Trophoblast cell (in vitro differentiated cells and primary cell): ENCODE measurements at regions not wholly inside any gene's neighbourhood (a gene's known extent, or its start where the extent isn't known, plus 50 kb on each side); places are given as distances from the start of the nearest gene placed in this dataset.

Source experiments
- DNase-seq, 2 donors: peaks; one replicate each; pipeline ENCODE4 v3.0.0-alpha.2; 2016
- H2AFZ ChIP-seq: 2 replicates; pipeline ENCODE4 v1.6.1; 2013; ENCODE audit warnings: low read length, moderate library complexity, mild to moderate bottlenecking; ENCODE audit not compliant: insufficient read depth, poor library complexity
- H2AK5ac ChIP-seq: 2 replicates; pipeline ENCODE4 v1.6.1; 2013; ENCODE audit warnings: mild to moderate bottlenecking, low read length
- H2BK120ac ChIP-seq: 2 replicates; pipeline ENCODE4 v1.6.1; 2013; ENCODE audit warnings: low read length, mild to moderate bottlenecking, moderate library complexity; ENCODE audit not compliant: insufficient read depth, poor library complexity
- H2BK12ac ChIP-seq: 2 replicates; pipeline ENCODE4 v1.6.1; 2013; ENCODE audit warnings: mild to moderate bottlenecking, low read length, moderate library complexity
- H2BK5ac ChIP-seq: 2 replicates; pipeline ENCODE4 v1.6.1; 2013; ENCODE audit warnings: low read length, low read depth, moderate library complexity, mild to moderate bottlenecking; ENCODE audit not compliant: poor library complexity
- H3K14ac ChIP-seq: 2 replicates; pipeline ENCODE4 v1.6.1; 2013; ENCODE audit warnings: mild to moderate bottlenecking, low read length
- H3K18ac ChIP-seq: 2 replicates; pipeline ENCODE4 v1.6.1; 2013; ENCODE audit warnings: mild to moderate bottlenecking, low read length
- H3K23ac ChIP-seq: 2 replicates; pipeline ENCODE4 v1.6.1; 2013; ENCODE audit warnings: low read length
- H3K27ac ChIP-seq: 2 replicates; pipeline ENCODE4 v1.5.1; 2013; ENCODE audit warnings: low read depth, mild to moderate bottlenecking, inconsistent platforms, low read length, moderate library complexity
- H3K27me3 ChIP-seq: 2 replicates; pipeline ENCODE4 v1.6.1; 2013; ENCODE audit warnings: inconsistent platforms, mild to moderate bottlenecking, low read length, moderate library complexity; ENCODE audit not compliant: insufficient read depth
- H3K36me3 ChIP-seq, 2 experiments: 1 replicate in 1 of 2; 2 replicates in 1 of 2; pipeline ENCODE4 v1.6.1; 2013; ENCODE audit warnings: low read length in 2 of 2, mild to moderate bottlenecking in 2 of 2, moderate library complexity in 1 of 2; ENCODE audit not compliant: insufficient read depth in 2 of 2, control insufficient read depth in 1 of 2
- H3K4ac ChIP-seq: 2 replicates; pipeline ENCODE4 v1.6.1; 2013; ENCODE audit warnings: low read depth, mild to moderate bottlenecking, low read length, moderate library complexity
- H3K4me1 ChIP-seq, 2 experiments: 1 replicate in 1 of 2; 2 replicates in 1 of 2; pipeline ENCODE4 v1.6.1; 2013; ENCODE audit warnings: low read length in 2 of 2, mild to moderate bottlenecking in 2 of 2, moderate library complexity in 1 of 2; ENCODE audit not compliant: insufficient read depth in 2 of 2, control insufficient read depth in 1 of 2
- H3K4me2 ChIP-seq: 2 replicates; pipeline ENCODE4 v1.6.1; 2013; ENCODE audit warnings: inconsistent platforms, mild to moderate bottlenecking, low read length, moderate library complexity
- H3K4me3 ChIP-seq: 2 replicates; pipeline ENCODE4 v1.5.1; 2013; ENCODE audit warnings: mild to moderate bottlenecking, low read depth, low read length, inconsistent platforms
- H3K79me1 ChIP-seq: one replicate; pipeline ENCODE4 v1.6.1; 2013; ENCODE audit warnings: low read length
- H3K79me2 ChIP-seq: 2 replicates; pipeline ENCODE4 v1.6.1; 2013; ENCODE audit warnings: low read length, mild to moderate bottlenecking; ENCODE audit not compliant: control insufficient read depth, insufficient read depth, poor library complexity
- H3K9ac ChIP-seq: 2 replicates; pipeline ENCODE4 v1.6.1; 2013; ENCODE audit warnings: mild to moderate bottlenecking, low read length
- H3K9me3 ChIP-seq: 2 replicates; pipeline ENCODE4 v1.6.1; 2013; ENCODE audit warnings: low read depth, mild to moderate bottlenecking, control low read depth, inconsistent platforms, low read length; ENCODE audit not compliant: insufficient read depth
- H4K12ac ChIP-seq: 2 replicates; pipeline ENCODE4 v1.6.1; 2013; ENCODE audit warnings: low read depth, mild to moderate bottlenecking, low read length, moderate library complexity
- H4K8ac ChIP-seq: 2 replicates; pipeline ENCODE4 v1.6.1; 2013; ENCODE audit warnings: low read depth, mild to moderate bottlenecking, low read length, moderate library complexity
- H4K91ac ChIP-seq: one replicate; pipeline ENCODE4 v1.6.1; 2013; ENCODE audit warnings: low read depth, mild to moderate bottlenecking, low read length, moderate library complexity
- WGBS: extraction: QIAGEN DNeasy Blood & Tissue Kit; methylation state at CpG from one replicate; pipeline ENCODE4 v1.1.7; 2013; ENCODE audit warnings: missing lambda C conversion rate; ENCODE audit not compliant: insufficient read length, insufficient coverage; ENCODE audit errors: extremely low coverage; 5-methylcytosine and 5-hydroxymethylcytosine counted together

DNA sequence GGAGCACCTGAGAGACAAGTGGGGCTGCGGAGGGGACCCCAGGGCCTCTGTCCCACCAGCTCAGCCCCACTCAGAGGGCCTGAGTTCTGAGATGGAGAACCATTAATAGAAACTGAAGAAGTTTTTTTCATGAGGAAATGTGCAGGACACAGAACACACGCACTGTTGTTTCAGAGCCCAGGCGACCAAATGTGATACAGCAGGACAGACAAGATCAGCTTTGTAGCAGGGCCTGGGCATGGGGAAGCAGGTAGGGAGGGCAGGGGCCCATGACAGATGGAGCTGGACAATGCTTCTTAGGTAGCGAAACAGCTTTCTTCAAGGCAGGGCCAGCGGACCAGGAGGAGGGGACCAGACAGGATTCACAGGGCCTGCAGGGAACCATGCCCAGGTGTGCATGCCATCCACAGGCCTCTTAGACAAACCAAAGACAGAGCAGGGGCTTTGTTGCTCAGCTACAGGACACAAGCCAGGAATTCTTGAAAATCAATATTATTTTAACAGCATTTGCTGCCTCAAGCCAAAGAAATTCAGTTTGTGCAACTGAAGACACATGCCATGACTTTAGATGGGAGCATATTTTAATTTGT, 252.8 kb upstream of the GYPC start:
- no peak overlapping the region for H3K14ac ChIP-seq
- no peak overlapping the region for H2BK120ac ChIP-seq
- no peak overlapping the region for H3K4me3 ChIP-seq
- H3K23ac ChIP-seq, result no peak overlapping the region
- no peak overlapping the region for H3K27ac ChIP-seq
- no peak overlapping the region for H3K4ac ChIP-seq
- H4K91ac ChIP-seq, result no peak overlapping the region
- H3K4me1 ChIP-seq, result no peaks in the 10 kb centered on the region
- H2BK12ac ChIP-seq, result no peak overlapping the region
- WGBS, result no CpG with 5 or more reads among the region's 5 CpGs
- no peaks in the 10 kb centered on the region for H3K79me1 ChIP-seq
- H3K9me3 ChIP-seq, result no peaks in the 10 kb centered on the region
- no peak overlapping the region for H3K9ac ChIP-seq
- H2AFZ ChIP-seq, result no peak overlapping the region
- no peak overlapping the region for H2BK5ac ChIP-seq
- no peak overlapping the region for H4K12ac ChIP-seq
- H3K27me3 ChIP-seq, result no peaks in the 10 kb centered on the region
- no peak overlapping the region for H4K8ac ChIP-seq
- H3K36me3 ChIP-seq, result no peaks in the 10 kb centered on the region
- no peaks in the 10 kb centered on the region for H3K79me2 ChIP-seq
- no peak overlapping the region for H3K4me2 ChIP-seq
- H2AK5ac ChIP-seq, result no peak overlapping the region
- DNase-seq, result no peak
- H3K18ac ChIP-seq, result no peak overlapping the region

DNA sequence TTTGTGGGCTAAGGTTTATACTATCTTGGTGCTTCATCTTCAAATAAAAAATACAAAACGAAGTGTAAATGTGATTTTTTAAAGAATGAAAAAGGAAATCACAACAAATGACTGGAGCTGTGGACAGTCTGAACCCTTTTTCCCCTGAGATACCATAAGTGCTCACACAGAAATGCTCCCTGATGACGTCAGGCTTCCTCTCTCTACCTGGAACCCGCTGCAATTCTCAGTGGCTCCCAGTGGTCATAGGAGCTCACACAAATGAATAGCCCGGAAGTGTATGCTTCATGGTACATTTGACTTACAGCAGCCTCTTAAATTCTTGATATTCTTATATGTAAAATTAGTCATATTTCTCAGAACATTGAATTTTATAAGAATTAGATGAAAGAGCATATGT, 249.7 kb upstream of the GYPC start:
- no peak overlapping the region for H3K4ac ChIP-seq
- no peak overlapping the region for H2AK5ac ChIP-seq
- H2AFZ ChIP-seq, result no peak overlapping the region
- H3K36me3 ChIP-seq, result no peaks in the 10 kb centered on the region
- WGBS, result no CpG with 5 or more reads among the region's 4 CpGs
- no peak for DNase-seq
- H3K4me3 ChIP-seq, result no peak overlapping the region
- no peaks in the 10 kb centered on the region for H3K27me3 ChIP-seq
- H3K4me1 ChIP-seq, result no peaks in the 10 kb centered on the region
- H3K14ac ChIP-seq, result no peak overlapping the region
- H3K4me2 ChIP-seq, result no peak overlapping the region
- no peak overlapping the region for H3K18ac ChIP-seq
- no peak overlapping the region for H2BK120ac ChIP-seq
- no peak overlapping the region for H2BK5ac ChIP-seq
- no peak overlapping the region for H3K9ac ChIP-seq
- H4K12ac ChIP-seq, result no peak overlapping the region
- no peaks in the 10 kb centered on the region for H3K9me3 ChIP-seq
- no peak overlapping the region for H3K23ac ChIP-seq
- H4K8ac ChIP-seq, result no peak overlapping the region
- no peak overlapping the region for H4K91ac ChIP-seq
- H3K79me1 ChIP-seq, result no peaks in the 10 kb centered on the region
- H3K79me2 ChIP-seq, result no peaks in the 10 kb centered on the region
- H3K27ac ChIP-seq, result no peak overlapping the region
- no peak overlapping the region for H2BK12ac ChIP-seq

DNA sequence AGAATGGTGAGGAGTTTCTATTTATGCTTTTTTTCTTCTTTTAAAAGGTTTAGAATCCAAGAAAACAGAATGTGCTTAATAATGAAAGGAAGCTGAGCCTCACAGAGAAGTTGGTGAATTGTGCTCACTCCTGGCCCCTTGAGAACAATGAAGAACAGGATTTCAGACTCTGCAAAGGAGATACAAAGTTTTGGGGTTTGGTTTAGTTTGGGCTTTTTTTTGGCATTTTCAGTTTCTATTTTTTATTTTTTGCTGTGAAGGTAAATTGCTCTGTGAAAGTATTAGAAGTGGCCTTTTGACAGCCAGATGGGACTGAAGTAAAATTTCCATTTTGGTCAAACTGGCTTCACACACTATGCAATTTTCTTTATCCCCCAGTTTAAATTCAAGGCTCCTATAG, 247.3 kb upstream of the GYPC start:
- no peak overlapping the region for H2BK120ac ChIP-seq

DNA sequence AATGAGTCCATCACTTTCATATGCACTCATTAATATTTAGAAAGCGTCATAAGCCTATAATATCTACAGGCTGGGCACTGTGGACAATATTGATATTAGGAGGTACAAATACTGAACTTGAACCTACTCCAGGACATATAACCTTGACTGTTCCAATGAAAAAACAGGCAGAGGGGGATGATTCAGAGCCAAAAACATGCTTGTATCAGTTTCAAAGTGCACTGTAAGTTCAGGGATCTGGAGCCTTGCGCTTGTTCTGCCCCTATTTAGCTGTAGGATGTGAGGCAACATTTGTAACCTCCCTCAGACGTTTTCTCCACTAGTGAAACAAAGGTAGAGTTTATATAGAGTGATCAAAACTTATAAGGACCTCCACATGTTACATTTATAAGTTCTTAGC, 246.1 kb upstream of the GYPC start:
- Histone ChIP-seq H3K27ac (no peak overlapping the region), H3K9me3 (no peaks in the 10 kb centered on the region), H2BK5ac (no peak overlapping the region), H3K4me1 (no peaks in the 10 kb centered on the region), H3K9ac (no peak overlapping the region), H2BK12ac (no peak overlapping the region), H3K14ac (no peak overlapping the region), H3K36me3 (no peaks in the 10 kb centered on the region), H2AFZ (no peak overlapping the region), H4K12ac (no peak overlapping the region), H3K27me3 (no peaks in the 10 kb centered on the region), H2BK120ac (no peak overlapping the region), H4K8ac (no peak overlapping the region), H4K91ac (no peak overlapping the region), H2AK5ac (no peak overlapping the region), H3K4me2 (no peak overlapping the region), H3K4ac (no peak overlapping the region), H3K79me1 (no peaks in the 10 kb centered on the region), H3K18ac (no peak overlapping the region), H3K4me3 (no peak overlapping the region), H3K23ac (no peak overlapping the region), H3K79me2 (no peaks in the 10 kb centered on the region)
- no peak for DNase-seq
- WGBS, result no CpG with 5 or more reads among the region's 3 CpGs

More for the DNA sequence above, 247.3 kb upstream of the GYPC start:
- H3K9me3 ChIP-seq, result no peaks in the 10 kb centered on the region
- H2AFZ ChIP-seq, result no peak overlapping the region
- no peak overlapping the region for H2BK12ac ChIP-seq
- no peaks in the 10 kb centered on the region for H3K36me3 ChIP-seq
- H2BK5ac ChIP-seq, result no peak overlapping the region
- no peak overlapping the region for H3K4me3 ChIP-seq
- no peak overlapping the region for H3K14ac ChIP-seq
- H4K91ac ChIP-seq, result no peak overlapping the region
- H3K27me3 ChIP-seq, result no peaks in the 10 kb centered on the region
- DNase-seq, result no peak
- H2AK5ac ChIP-seq, result no peak overlapping the region
- H3K79me1 ChIP-seq, result no peaks in the 10 kb centered on the region
- H3K79me2 ChIP-seq, result no peaks in the 10 kb centered on the region
- no peak overlapping the region for H3K4me2 ChIP-seq
- no peak overlapping the region for H3K23ac ChIP-seq
- H3K9ac ChIP-seq, result no peak overlapping the region
- no peak overlapping the region for H4K8ac ChIP-seq
- H3K27ac ChIP-seq, result no peak overlapping the region
- H3K4me1 ChIP-seq, result no peaks in the 10 kb centered on the region
- no peak overlapping the region for H3K18ac ChIP-seq
- no peak overlapping the region for H3K4ac ChIP-seq
- H4K12ac ChIP-seq, result no peak overlapping the region
